ENCODE measurements at regions not wholly inside any gene's neighbourhood (a gene's known extent, or its start where the extent isn't known, plus 50 kb on each side); places are given as distances from the start of the nearest gene placed in this dataset.

DNA sequence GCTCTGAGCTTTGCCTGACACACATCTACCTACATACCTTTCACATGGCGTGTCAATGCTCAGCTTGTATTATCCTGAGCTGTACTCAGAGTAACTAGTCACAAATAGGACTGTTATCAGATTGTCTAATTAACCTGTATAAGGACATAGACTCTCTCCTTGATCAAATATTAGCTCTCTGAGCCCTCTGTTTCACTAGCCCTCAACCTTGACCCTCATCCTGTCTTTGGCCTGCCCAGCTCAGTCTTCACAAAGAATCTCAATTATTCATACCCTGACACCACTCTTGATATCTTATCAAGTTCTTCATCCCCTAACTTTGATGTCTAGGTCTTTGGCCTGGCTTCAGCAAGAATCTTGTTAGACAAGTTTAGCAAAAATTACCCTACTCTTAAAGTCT is 320.7 kb upstream of the PCDH7 start:
- TF ChIP-seq POLR2A (IDR thresholded peaks at IDR 0.05) (no peak), POLR2AphosphoS5 (IDR thresholded peaks at IDR 0.05) (no peak), EP300 (IDR thresholded peaks at IDR 0.05; ENCODE audit: low read depth) (no peak)
- TF ChIP-seq, protein P1, sequence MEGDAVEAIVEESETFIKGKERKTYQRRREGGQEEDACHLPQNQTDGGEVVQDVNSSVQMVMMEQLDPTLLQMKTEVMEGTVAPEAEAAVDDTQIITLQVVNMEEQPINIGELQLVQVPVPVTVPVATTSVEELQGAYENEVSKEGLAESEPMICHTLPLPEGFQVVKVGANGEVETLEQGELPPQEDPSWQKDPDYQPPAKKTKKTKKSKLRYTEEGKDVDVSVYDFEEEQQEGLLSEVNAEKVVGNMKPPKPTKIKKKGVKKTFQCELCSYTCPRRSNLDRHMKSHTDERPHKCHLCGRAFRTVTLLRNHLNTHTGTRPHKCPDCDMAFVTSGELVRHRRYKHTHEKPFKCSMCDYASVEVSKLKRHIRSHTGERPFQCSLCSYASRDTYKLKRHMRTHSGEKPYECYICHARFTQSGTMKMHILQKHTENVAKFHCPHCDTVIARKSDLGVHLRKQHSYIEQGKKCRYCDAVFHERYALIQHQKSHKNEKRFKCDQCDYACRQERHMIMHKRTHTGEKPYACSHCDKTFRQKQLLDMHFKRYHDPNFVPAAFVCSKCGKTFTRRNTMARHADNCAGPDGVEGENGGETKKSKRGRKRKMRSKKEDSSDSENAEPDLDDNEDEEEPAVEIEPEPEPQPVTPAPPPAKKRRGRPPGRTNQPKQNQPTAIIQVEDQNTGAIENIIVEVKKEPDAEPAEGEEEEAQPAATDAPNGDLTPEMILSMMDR (IDR thresholded peaks at IDR 0.05), result no peak
